ENCODE measurements at regions not wholly inside any gene's neighbourhood (a gene's known extent, or its start where the extent isn't known, plus 50 kb on each side); places are given as distances from the start of the nearest gene placed in this dataset.

DNA sequence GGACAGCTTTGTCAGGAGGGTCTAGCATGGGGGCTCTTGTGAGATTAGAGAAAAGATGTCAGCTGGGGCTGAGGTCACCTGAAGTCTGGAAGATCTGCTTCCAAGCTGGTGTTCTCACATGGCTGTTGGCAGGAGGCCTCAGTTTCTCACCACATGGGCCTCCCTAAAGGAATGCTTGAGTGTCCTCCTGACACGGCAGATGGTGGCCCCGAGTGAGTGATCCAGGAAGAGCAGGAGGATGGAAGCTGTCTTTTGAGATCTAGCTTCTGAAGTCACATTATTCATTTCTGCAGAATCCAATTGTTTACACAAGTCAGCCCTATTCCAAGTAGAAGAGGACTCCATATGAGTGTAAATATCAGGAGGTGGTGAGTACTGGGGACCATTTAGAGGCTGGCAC, 344.0 kb upstream of the PROK2 start:
- Histone ChIP-seq H3K27ac (ENCODE audit: low read length) (no peak overlapping the region), H3K4me1 (ENCODE audit: control insufficient read depth, insufficient read depth, low read length) (no peaks in the 10 kb centered on the region), H3K4me3 (ENCODE audit: low read depth in 2 of 2, low read length in 2 of 2) (no peak overlapping the region), H3K9me3 (ENCODE audit: control insufficient read depth, insufficient read depth, low read depth, low read length) (no peaks in the 10 kb centered on the region), H3K27me3 (ENCODE audit: control insufficient read depth, insufficient read depth, low read length) (no peaks in the 10 kb centered on the region; the same call in 1 of the 2 replicates), H3K36me3 (ENCODE audit: control insufficient read depth, insufficient read depth, low read length) (no peaks in the 10 kb centered on the region)
- TF ChIP-seq TCF7L2 (IDR thresholded peaks at IDR 0.05; ENCODE audit: low read depth, low read length) (no peak), SIN3A (IDR thresholded peaks at IDR 0.05; ENCODE audit: borderline replicate concordance, insufficient read depth, low read depth, low read length) (no peak), POLR2AphosphoS5 (IDR thresholded peaks at IDR 0.05; ENCODE audit: low read depth, low read length) (no peak)
- TF ChIP-seq, protein P1, sequence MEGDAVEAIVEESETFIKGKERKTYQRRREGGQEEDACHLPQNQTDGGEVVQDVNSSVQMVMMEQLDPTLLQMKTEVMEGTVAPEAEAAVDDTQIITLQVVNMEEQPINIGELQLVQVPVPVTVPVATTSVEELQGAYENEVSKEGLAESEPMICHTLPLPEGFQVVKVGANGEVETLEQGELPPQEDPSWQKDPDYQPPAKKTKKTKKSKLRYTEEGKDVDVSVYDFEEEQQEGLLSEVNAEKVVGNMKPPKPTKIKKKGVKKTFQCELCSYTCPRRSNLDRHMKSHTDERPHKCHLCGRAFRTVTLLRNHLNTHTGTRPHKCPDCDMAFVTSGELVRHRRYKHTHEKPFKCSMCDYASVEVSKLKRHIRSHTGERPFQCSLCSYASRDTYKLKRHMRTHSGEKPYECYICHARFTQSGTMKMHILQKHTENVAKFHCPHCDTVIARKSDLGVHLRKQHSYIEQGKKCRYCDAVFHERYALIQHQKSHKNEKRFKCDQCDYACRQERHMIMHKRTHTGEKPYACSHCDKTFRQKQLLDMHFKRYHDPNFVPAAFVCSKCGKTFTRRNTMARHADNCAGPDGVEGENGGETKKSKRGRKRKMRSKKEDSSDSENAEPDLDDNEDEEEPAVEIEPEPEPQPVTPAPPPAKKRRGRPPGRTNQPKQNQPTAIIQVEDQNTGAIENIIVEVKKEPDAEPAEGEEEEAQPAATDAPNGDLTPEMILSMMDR (IDR thresholded peaks at IDR 0.05), result no peak
- TF ChIP-seq, protein P2, sequence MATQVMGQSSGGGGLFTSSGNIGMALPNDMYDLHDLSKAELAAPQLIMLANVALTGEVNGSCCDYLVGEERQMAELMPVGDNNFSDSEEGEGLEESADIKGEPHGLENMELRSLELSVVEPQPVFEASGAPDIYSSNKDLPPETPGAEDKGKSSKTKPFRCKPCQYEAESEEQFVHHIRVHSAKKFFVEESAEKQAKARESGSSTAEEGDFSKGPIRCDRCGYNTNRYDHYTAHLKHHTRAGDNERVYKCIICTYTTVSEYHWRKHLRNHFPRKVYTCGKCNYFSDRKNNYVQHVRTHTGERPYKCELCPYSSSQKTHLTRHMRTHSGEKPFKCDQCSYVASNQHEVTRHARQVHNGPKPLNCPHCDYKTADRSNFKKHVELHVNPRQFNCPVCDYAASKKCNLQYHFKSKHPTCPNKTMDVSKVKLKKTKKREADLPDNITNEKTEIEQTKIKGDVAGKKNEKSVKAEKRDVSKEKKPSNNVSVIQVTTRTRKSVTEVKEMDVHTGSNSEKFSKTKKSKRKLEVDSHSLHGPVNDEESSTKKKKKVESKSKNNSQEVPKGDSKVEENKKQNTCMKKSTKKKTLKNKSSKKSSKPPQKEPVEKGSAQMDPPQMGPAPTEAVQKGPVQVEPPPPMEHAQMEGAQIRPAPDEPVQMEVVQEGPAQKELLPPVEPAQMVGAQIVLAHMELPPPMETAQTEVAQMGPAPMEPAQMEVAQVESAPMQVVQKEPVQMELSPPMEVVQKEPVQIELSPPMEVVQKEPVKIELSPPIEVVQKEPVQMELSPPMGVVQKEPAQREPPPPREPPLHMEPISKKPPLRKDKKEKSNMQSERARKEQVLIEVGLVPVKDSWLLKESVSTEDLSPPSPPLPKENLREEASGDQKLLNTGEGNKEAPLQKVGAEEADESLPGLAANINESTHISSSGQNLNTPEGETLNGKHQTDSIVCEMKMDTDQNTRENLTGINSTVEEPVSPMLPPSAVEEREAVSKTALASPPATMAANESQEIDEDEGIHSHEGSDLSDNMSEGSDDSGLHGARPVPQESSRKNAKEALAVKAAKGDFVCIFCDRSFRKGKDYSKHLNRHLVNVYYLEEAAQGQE (IDR thresholded peaks at IDR 0.05; ENCODE audit: insufficient read depth in 1 of 2, low read depth in 2 of 2, low read length in 1 of 2), result no peak
- ATAC-seq (no peak), DNase-seq (ENCODE audit: low read depth, low spot score) (no peak)
- in situ Hi-C loops (cut with HindIII; ENCODE audit: low pct_unique_long_range_greater_than_20kb, low sequenced_read_pairs), result no loop called here
- ChIA-PET CTCF (no interaction called here), POLR2A (no interaction called here)
- intact Hi-C loops (cut with micrococcal nuclease; ENCODE audit: unreplicated experiment), result no loop called here
- BruUV-seq (replicated peaks), result no TSS peak

DNA sequence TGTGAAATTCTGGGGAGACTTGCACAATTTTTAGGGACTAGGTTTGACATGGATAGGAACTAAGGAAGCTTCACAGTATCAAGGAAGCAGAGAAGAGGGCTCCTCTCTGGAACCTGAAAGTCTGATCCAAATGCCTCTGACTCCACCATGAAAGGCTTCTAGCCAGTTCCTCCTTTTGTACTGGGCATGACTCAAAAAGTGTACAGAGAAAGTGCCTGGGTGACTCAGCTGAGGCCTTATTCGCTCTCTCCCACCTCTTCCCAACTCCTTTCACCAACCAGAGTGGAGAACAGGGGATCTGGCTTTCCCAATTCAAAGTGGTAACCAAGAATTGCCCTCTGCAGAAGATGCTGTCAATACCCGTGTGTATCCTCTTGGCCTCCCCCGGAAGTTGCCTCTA, 342.9 kb upstream of the PROK2 start:
- TF ChIP-seq TCF7L2 (IDR thresholded peaks at IDR 0.05; ENCODE audit: low read depth, low read length) (no peak), SIN3A (IDR thresholded peaks at IDR 0.05; ENCODE audit: borderline replicate concordance, insufficient read depth, low read depth, low read length) (no peak), POLR2AphosphoS5 (IDR thresholded peaks at IDR 0.05; ENCODE audit: low read depth, low read length) (no peak)
- TF ChIP-seq, protein P1 (IDR thresholded peaks at IDR 0.05), result no peak
- TF ChIP-seq, protein P2 (IDR thresholded peaks at IDR 0.05; ENCODE audit: insufficient read depth in 1 of 2, low read depth in 2 of 2, low read length in 1 of 2), result no peak
- H3K4me1 ChIP-seq (ENCODE audit: control insufficient read depth, insufficient read depth, low read length), result no peaks in the 10 kb centered on the region
- in situ Hi-C loops (cut with HindIII; ENCODE audit: low pct_unique_long_range_greater_than_20kb, low sequenced_read_pairs) (no loop called here), intact Hi-C loops (cut with micrococcal nuclease; ENCODE audit: unreplicated experiment) (no loop called here)
- ATAC-seq (no peak), DNase-seq (ENCODE audit: low read depth, low spot score) (no peak)
- no peaks in the 10 kb centered on the region for H3K9me3 ChIP-seq (ENCODE audit: control insufficient read depth, insufficient read depth, low read depth, low read length)
- no peaks in the 10 kb centered on the region for H3K36me3 ChIP-seq (ENCODE audit: control insufficient read depth, insufficient read depth, low read length)
- BruUV-seq (replicated peaks), result no TSS peak
- H3K27ac ChIP-seq (ENCODE audit: low read length), result no peak overlapping the region
- CTCF ChIA-PET, result no interaction called here
- POLR2A ChIA-PET, result no interaction called here
- no peak overlapping the region for H3K4me3 ChIP-seq (ENCODE audit: low read depth in 2 of 2, low read length in 2 of 2)
- H3K27me3 ChIP-seq (ENCODE audit: control insufficient read depth, insufficient read depth, low read length), result no peaks in the 10 kb centered on the region; the same call in 1 of the 2 replicates
